ENCODE measurements at regions not wholly inside any gene's neighbourhood (a gene's known extent, or its start where the extent isn't known, plus 50 kb on each side); places are given as distances from the start of the nearest gene placed in this dataset.

GRCh38 chr2:20526160-20526559 lies 79.3 kb downstream of the RHOB start:
- H3K27ac ChIP-seq, result no peak overlapping the region
- no peak for DNase-seq (ENCODE audit: low spot score)
- no peak for TF ChIP-seq CTCF (conservative IDR thresholded peaks at IDR 0.05; ENCODE audit: low read depth)
- ChIA-PET CTCF (no interaction called here), POLR2A (ENCODE audit: low non-redundant PET) (no interaction called here)

- ChIA-PET CTCF (no interaction called here), POLR2A (ENCODE audit: low non-redundant PET) (no interaction called here)
- TF ChIP-seq CTCF (conservative IDR thresholded peaks at IDR 0.05; ENCODE audit: low read depth), result no peak
- H3K27ac ChIP-seq, result no peak overlapping the region
- DNase-seq (ENCODE audit: low spot score), result no peak
Observed at GRCh38 chr2:20526708-20527107, 79.8 kb downstream of the RHOB start.

GRCh38 chr2:20528713-20529112 lies 81.8 kb downstream of the RHOB start:
- DNase-seq (ENCODE audit: low spot score), result no peak
- TF ChIP-seq CTCF (conservative IDR thresholded peaks at IDR 0.05; ENCODE audit: low read depth), result no peak
- H3K27ac ChIP-seq, result no peak overlapping the region
- POLR2A ChIA-PET (ENCODE audit: low non-redundant PET), result no interaction called here
- CTCF ChIA-PET, result no interaction called here

- no peak for DNase-seq (ENCODE audit: low spot score)
- TF ChIP-seq CTCF (conservative IDR thresholded peaks at IDR 0.05; ENCODE audit: low read depth), result no peak
- ChIA-PET POLR2A (ENCODE audit: low non-redundant PET) (no interaction called here), CTCF (no interaction called here)
- H3K27ac ChIP-seq, result no peak overlapping the region
Observed at GRCh38 chr2:20530520-20530919, 83.6 kb downstream of the RHOB start.

- ChIA-PET POLR2A (ENCODE audit: low non-redundant PET) (no interaction called here), CTCF (no interaction called here)
- no peak for DNase-seq (ENCODE audit: low spot score)
- no peak overlapping the region for H3K27ac ChIP-seq
- TF ChIP-seq CTCF (conservative IDR thresholded peaks at IDR 0.05; ENCODE audit: low read depth), result no peak
Observed at GRCh38 chr2:20531633-20532262, 84.9 kb downstream of the RHOB start.

- no peak overlapping the region for H3K27ac ChIP-seq
- TF ChIP-seq CTCF (conservative IDR thresholded peaks at IDR 0.05; ENCODE audit: low read depth), result no peak
- CTCF ChIA-PET, result interaction anchor here (0.6 kb wide), 1 partner anchor 328 kb away, joined by 3 read pairs; no protein-coding TSS in a partner anchor
- DNase-seq (ENCODE audit: low spot score), result no peak
- POLR2A ChIA-PET (ENCODE audit: low non-redundant PET), result no interaction called here
Observed at GRCh38 chr2:20532634-20533437, 86.0 kb downstream of the RHOB start.

Data from RWPE1 (cell line).